ENCODE measurements at regions not wholly inside any gene's neighbourhood (a gene's known extent, or its start where the extent isn't known, plus 50 kb on each side); places are given as distances from the start of the nearest gene placed in this dataset.

DNA sequence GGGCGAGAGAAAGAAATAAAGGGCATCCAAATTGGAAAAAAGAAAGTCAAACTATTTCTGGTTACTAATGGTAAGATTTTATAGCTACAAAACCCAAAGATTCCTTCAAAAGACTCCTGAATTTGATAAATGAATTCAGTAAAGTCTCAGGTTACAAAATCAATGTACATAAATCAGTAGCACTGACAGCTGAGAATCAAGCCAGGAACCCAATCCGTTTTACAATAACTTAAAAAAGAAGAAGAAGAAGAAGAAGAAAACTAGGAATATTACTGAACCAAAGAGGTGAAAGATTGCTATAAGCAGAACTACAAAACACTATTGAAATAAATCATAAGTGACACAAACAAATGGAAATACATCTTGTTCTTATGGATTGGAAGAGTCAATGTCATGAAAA is 291.5 kb upstream of the GULP1 start:
- H3K4ac ChIP-seq (replicated peaks; ENCODE audit: insufficient read length, low read depth, low read length), result no peak overlapping the region
- H2AFZ ChIP-seq (ENCODE audit: low read length), result no peak overlapping the region
- DNase-seq (ENCODE audit: low read depth in 1 of 2, low spot score in 2 of 2), result no peak
- no peak for TF ChIP-seq PHF8 (conservative IDR thresholded peaks at IDR 0.05; ENCODE audit: low read depth, low read length)
- no peak for TF ChIP-seq CTBP2 (IDR thresholded peaks at IDR 0.05; ENCODE audit: borderline replicate concordance, insufficient read depth, insufficient read length, low read length)
- TF ChIP-seq JUND (IDR thresholded peaks at IDR 0.05; ENCODE audit: low read length), result no peak
- no peak for TF ChIP-seq JUN (IDR thresholded peaks at IDR 0.05; ENCODE audit: low read depth, low read length)
- TF ChIP-seq, protein P1, sequence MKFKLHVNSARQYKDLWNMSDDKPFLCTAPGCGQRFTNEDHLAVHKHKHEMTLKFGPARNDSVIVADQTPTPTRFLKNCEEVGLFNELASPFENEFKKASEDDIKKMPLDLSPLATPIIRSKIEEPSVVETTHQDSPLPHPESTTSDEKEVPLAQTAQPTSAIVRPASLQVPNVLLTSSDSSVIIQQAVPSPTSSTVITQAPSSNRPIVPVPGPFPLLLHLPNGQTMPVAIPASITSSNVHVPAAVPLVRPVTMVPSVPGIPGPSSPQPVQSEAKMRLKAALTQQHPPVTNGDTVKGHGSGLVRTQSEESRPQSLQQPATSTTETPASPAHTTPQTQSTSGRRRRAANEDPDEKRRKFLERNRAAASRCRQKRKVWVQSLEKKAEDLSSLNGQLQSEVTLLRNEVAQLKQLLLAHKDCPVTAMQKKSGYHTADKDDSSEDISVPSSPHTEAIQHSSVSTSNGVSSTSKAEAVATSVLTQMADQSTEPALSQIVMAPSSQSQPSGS (IDR thresholded peaks at IDR 0.05; ENCODE audit: low read length), result no peak
- TF ChIP-seq NRF1 (IDR thresholded peaks at IDR 0.05; ENCODE audit: low read depth, low read length), result no peak
- H2BK15ac ChIP-seq (ENCODE audit: low read length), result no peak overlapping the region
- no peak overlapping the region for H3K18ac ChIP-seq (ENCODE audit: extremely low read depth, low read length)
- no peak overlapping the region for H4K5ac ChIP-seq (ENCODE audit: insufficient read length, low read depth, low read length)
- no peaks in the 10 kb centered on the region for H3K23me2 ChIP-seq (ENCODE audit: low read depth, low read length)
- no peak overlapping the region for H2BK12ac ChIP-seq (ENCODE audit: low read depth, low read length)
- H3K4me3 ChIP-seq (ENCODE audit: extremely low read depth in 1 of 4, insufficient read depth in 2 of 4, low read depth in 3 of 4, low read length in 4 of 4), result no peak overlapping the region
- no peak overlapping the region for H2BK120ac ChIP-seq (replicated peaks; ENCODE audit: low read depth, low read length)
- H2AK5ac ChIP-seq (ENCODE audit: low read depth, low read length), result no peak overlapping the region
- no peak overlapping the region for H3K56ac ChIP-seq (replicated peaks; ENCODE audit: insufficient read length, low read depth, low read length)
- ChIA-PET CTCF (ENCODE audit: partially characterized antibody) (no interaction called here), POLR2A (ENCODE audit: partially characterized antibody) (no interaction called here)
- H2BK5ac ChIP-seq (ENCODE audit: low read depth, low read length), result no peak overlapping the region
- no peaks in the 10 kb centered on the region for H4K20me1 ChIP-seq (replicated peaks in 1 of 2; ENCODE audit: control insufficient read depth in 1 of 2, insufficient read depth in 2 of 2, low read length in 2 of 2)
- H3K4me2 ChIP-seq (ENCODE audit: insufficient read depth in 1 of 2, low read depth in 2 of 2, low read length in 2 of 2), result no peak overlapping the region
- FAIRE-seq, result no peak
- H3K9me3 ChIP-seq (ENCODE audit: insufficient read depth in 2 of 2, low read depth in 1 of 2, low read length in 1 of 2), result no peaks in the 10 kb centered on the region
- H3K9ac ChIP-seq (replicated peaks in 1 of 4; ENCODE audit: extremely low read depth in 1 of 4, low read depth in 3 of 4, low read length in 3 of 4), result no peak overlapping the region
- H3K79me1 ChIP-seq (ENCODE audit: low read depth, low read length), result no peaks in the 10 kb centered on the region
- no peak overlapping the region for H3K27ac ChIP-seq (ENCODE audit: low read depth, low read length)
- H4K8ac ChIP-seq (ENCODE audit: extremely low read depth, insufficient read depth, low read length), result no peak overlapping the region
- peaks cover 2 to 13% (median 6%) of the 10 kb centered on the region in 4 experiments; a peak in 5 of 7 replicates for H3K4me1 ChIP-seq (replicated peaks in 1 of 4; ENCODE audit: control insufficient read depth in 3 of 4, insufficient read depth in 4 of 4, low read length in 3 of 4)
- WGBS, 2 experiments (ENCODE audit: extremely low coverage in 1 of 2, insufficient coverage in 1 of 2, insufficient read length in 1 of 2, insufficient replicate concordance in 2 of 2, low coverage in 1 of 2, low lambda C conversion rate in 2 of 2, missing lambda C conversion rate in 1 of 2), result 31% methylated on average over 2 of the region's 2 CpGs; no CpG with 5 or more reads in 1 of the 2 experiments
- no peaks in the 10 kb centered on the region for H3K27me3 ChIP-seq (replicated peaks in 1 of 4; ENCODE audit: control insufficient read depth in 3 of 4, extremely low read depth in 1 of 4, insufficient read depth in 3 of 4, low read length in 3 of 4)
- H3K23ac ChIP-seq (ENCODE audit: insufficient read length), result no peak overlapping the region
- H2BK20ac ChIP-seq (ENCODE audit: low read length), result no peak overlapping the region
- H3K14ac ChIP-seq (ENCODE audit: insufficient read length), result no peak overlapping the region
- H3K79me2 ChIP-seq (ENCODE audit: control insufficient read depth in 1 of 2, insufficient read depth in 2 of 2, low read length in 2 of 2), result no peaks in the 10 kb centered on the region
- no peak overlapping the region for H4K91ac ChIP-seq (replicated peaks; ENCODE audit: insufficient read length, low read length)
- no peaks in the 10 kb centered on the region for H3K36me3 ChIP-seq (ENCODE audit: control insufficient read depth in 2 of 4, insufficient read depth in 4 of 4, low read length in 3 of 4)

All from H1 (cell line).